ENCODE measurements at regions not wholly inside any gene's neighbourhood (a gene's known extent, or its start where the extent isn't known, plus 50 kb on each side); places are given as distances from the start of the nearest gene placed in this dataset.

- TF ChIP-seq CTCF (IDR thresholded peaks at IDR 0.05; ENCODE audit: low read depth, low read length) (no peak), EZH2phosphoT487 (IDR thresholded peaks at IDR 0.05; ENCODE audit: low read depth) (no peak)
These were observed 323.8 kb upstream of the TNRC6C start for GRCh38 chr17:77634710-77635109.

Data from OCI-LY3 (cell line).